ENCODE measurements at regions not wholly inside any gene's neighbourhood (a gene's known extent, or its start where the extent isn't known, plus 50 kb on each side); places are given as distances from the start of the nearest gene placed in this dataset.

DNA sequence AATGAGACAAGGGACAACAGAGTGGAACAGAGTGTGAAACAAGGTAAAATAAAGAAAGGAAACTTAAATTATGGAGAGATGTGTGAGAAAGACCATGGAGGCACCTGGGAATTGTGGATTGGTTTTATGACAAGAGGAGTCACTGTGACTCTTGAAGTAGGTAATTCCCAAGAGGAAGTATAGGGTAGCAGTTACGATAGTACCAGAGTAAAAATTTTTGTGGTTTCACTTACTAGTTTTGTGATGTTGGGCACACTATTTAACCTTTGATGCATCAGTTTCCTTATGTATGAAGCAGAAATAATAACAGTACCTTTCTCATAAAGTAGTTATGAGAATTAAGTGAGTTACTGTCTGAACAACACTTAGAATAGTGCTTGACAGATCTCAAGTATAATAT, 267.9 kb upstream of the DPYD start:
- TF ChIP-seq, protein P1, sequence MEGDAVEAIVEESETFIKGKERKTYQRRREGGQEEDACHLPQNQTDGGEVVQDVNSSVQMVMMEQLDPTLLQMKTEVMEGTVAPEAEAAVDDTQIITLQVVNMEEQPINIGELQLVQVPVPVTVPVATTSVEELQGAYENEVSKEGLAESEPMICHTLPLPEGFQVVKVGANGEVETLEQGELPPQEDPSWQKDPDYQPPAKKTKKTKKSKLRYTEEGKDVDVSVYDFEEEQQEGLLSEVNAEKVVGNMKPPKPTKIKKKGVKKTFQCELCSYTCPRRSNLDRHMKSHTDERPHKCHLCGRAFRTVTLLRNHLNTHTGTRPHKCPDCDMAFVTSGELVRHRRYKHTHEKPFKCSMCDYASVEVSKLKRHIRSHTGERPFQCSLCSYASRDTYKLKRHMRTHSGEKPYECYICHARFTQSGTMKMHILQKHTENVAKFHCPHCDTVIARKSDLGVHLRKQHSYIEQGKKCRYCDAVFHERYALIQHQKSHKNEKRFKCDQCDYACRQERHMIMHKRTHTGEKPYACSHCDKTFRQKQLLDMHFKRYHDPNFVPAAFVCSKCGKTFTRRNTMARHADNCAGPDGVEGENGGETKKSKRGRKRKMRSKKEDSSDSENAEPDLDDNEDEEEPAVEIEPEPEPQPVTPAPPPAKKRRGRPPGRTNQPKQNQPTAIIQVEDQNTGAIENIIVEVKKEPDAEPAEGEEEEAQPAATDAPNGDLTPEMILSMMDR (IDR thresholded peaks at IDR 0.05; ENCODE audit: low read depth, low read length), result no peak
- no peak for DNase-seq (ENCODE audit: extremely low read depth, low read depth)

- DNase-seq (ENCODE audit: extremely low read depth, low read depth), result no peak
- TF ChIP-seq, protein P1 (IDR thresholded peaks at IDR 0.05; ENCODE audit: low read depth, low read length), result no peak
Measured at GRCh38 chr1:98184856-98185255, 264.0 kb upstream of the DPYD start.

- TF ChIP-seq, protein P1 (IDR thresholded peaks at IDR 0.05; ENCODE audit: low read depth, low read length), result no peak
Measured at GRCh38 chr1:98181036-98181764, 260.4 kb upstream of the DPYD start.

DNA sequence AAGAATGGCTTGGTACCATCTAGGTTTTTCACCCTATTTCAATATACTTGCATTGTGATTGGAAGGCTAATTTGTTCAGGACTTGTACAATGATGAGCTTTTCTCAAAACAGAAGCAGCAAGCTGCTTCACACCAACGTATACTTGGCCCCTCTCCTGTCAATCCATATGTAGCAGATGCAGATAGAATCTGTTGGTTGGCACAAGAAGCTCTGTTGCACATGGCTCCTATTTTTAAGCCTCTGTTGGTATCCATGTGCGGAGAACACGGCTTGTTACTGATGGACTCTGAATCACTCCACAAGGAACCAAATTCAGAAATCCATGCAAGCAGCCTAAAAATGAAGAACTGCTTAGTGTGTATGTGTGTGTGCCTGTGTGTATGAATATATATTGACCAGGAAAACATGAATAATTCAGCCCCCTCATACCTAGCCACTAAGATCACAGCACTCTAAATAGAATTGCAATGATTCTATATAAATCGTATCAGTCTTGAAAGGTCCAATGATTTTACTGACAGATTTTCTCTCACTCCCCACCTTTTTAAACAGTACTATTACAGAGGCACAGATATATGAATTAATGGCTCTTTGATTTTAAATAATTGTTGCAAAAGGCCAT, 258.4 kb upstream of the DPYD start:
- DNase-seq (ENCODE audit: extremely low read depth, low read depth), result no peak
- TF ChIP-seq, protein P1 (IDR thresholded peaks at IDR 0.05; ENCODE audit: low read depth, low read length), result no peak

More at GRCh38 chr1:98181036-98181764, 260.4 kb upstream of the DPYD start:
- no peak for DNase-seq (ENCODE audit: extremely low read depth, low read depth)

- DNase-seq (ENCODE audit: extremely low read depth, low read depth), result no peak
- TF ChIP-seq, protein P1 (IDR thresholded peaks at IDR 0.05; ENCODE audit: low read depth, low read length), result no peak
Measured at GRCh38 chr1:98177751-98178150, 256.9 kb upstream of the DPYD start.

DNA sequence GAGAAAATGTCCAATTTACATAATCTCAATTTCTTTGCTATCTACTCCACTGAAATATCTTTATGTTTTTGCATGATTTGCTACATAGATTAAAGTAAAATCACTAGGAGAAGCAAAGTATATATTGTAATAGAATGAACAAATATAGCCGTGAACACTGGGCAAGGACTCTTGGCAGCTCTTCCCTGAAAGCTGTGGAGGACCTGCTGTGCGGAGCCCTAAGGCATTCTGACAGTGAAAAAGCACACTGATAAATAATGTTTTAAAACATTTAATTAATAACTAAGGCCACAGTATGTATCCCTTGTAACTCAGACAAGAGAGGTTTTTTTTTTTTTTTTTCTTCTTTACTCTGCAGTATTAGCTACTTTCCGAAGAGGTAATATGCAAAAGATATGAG, 256.1 kb upstream of the DPYD start:
- TF ChIP-seq, protein P1 (IDR thresholded peaks at IDR 0.05; ENCODE audit: low read depth, low read length), result no peak
- DNase-seq (ENCODE audit: extremely low read depth, low read depth), result no peak

- no peak for DNase-seq (ENCODE audit: extremely low read depth, low read depth)
- TF ChIP-seq, protein P1 (IDR thresholded peaks at IDR 0.05; ENCODE audit: low read depth, low read length), result no peak
Measured at GRCh38 chr1:98176414-98176813, 255.6 kb upstream of the DPYD start.
